DOHH2 (cell line): ENCODE measurements at regions not wholly inside any gene's neighbourhood (a gene's known extent, or its start where the extent isn't known, plus 50 kb on each side); places are given as distances from the start of the nearest gene placed in this dataset.

Experiments
- H3F3A ChIP-seq: fragments of 200-600 bp; sonication (generic), shearing (Covaris generic); 2 replicates; pipeline ENCODE4 v1.6.0; 2016; ENCODE audit warnings: antibody characterized with exemption, mild to moderate bottlenecking; ENCODE audit not compliant: control insufficient read depth, insufficient read depth
- H3K27ac ChIP-seq: fragments of 200-600 bp; sonication (generic); 2 replicates; pipeline ENCODE4 v1.5.1; 2014; ENCODE audit warnings: low read depth, mild to moderate bottlenecking, low read length, moderate library complexity
- H3K27me3 ChIP-seq: fragments of 200-600 bp; sonication (generic); 2 replicates; pipeline ENCODE4 v1.6.1; 2014; ENCODE audit warnings: mild to moderate bottlenecking, low read length, mixed read lengths; ENCODE audit not compliant: control insufficient read depth
- H3K36me3 ChIP-seq: fragments of 200-600 bp; sonication (generic); 2 replicates; pipeline ENCODE4 v1.6.1; 2014; ENCODE audit warnings: mild to moderate bottlenecking, low read length, moderate library complexity, mixed read lengths; ENCODE audit not compliant: control insufficient read depth
- H3K4me1 ChIP-seq: fragments of 200-600 bp; sonication (generic); 2 replicates; pipeline ENCODE4 v1.6.1; 2014; ENCODE audit warnings: mild to moderate bottlenecking, low read length, mixed read lengths; ENCODE audit not compliant: control insufficient read depth
- H3K4me2 ChIP-seq: fragments of 200-600 bp; sonication (generic); 2 replicates; pipeline ENCODE4 v1.6.0; 2014; ENCODE audit warnings: mild to moderate bottlenecking, low read length, moderate library complexity
- H3K4me3 ChIP-seq: fragments of 200-600 bp; sonication (generic); 2 replicates; pipeline ENCODE4 v1.5.1; 2014; ENCODE audit warnings: mild to moderate bottlenecking, low read length, mixed read lengths
- H3K79me2 ChIP-seq: fragments of 200-600 bp; sonication (generic); 2 replicates; pipeline ENCODE4 v1.6.1; 2014; ENCODE audit warnings: mild to moderate bottlenecking, low read length, mixed read lengths; ENCODE audit not compliant: control insufficient read depth
- H3K9me2 ChIP-seq: fragments of 200-600 bp; sonication (generic); replicated peaks from 2 replicates; pipeline ENCODE4 v1.6.1; 2014; ENCODE audit warnings: mild to moderate bottlenecking, low read length, mixed read lengths; ENCODE audit not compliant: control insufficient read depth
- H3K9me3 ChIP-seq: fragments of 200-600 bp; sonication (generic); 2 replicates; pipeline ENCODE4 v1.6.1; 2014; ENCODE audit warnings: antibody characterized with exemption, low read length, mixed read lengths; ENCODE audit not compliant: control insufficient read depth, insufficient read depth
- H4K20me1 ChIP-seq: fragments of 200-600 bp; sonication (generic); 2 replicates; pipeline ENCODE4 v1.6.0; 2014; ENCODE audit warnings: low read depth, mild to moderate bottlenecking, antibody characterized with exemption, low read length, moderate library complexity; ENCODE audit not compliant: control insufficient read depth, insufficient read depth
- CTCF ChIP-seq: fragments of 200-600 bp; sonication (generic); IDR thresholded peaks from one replicate; pipeline ENCODE4 v1.5.1; 2014; ENCODE audit warnings: antibody characterized with exemption, mild to moderate bottlenecking, low read depth, low read length; ENCODE audit not compliant: poor library complexity, severe bottlenecking
- EZH2phosphoT487 ChIP-seq: fragments of 200-600 bp; sonication (generic); IDR thresholded peaks from 2 replicates; pipeline ENCODE4 v1.6.1; 2017; ENCODE audit warnings: borderline replicate concordance, mild to moderate bottlenecking, antibody characterized with exemption, low read length, moderate library complexity, mixed read lengths

- Histone ChIP-seq H3K4me1 (peaks cover 18% of the 10 kb centered on the region), H3K79me2 (no peaks in the 10 kb centered on the region), H3K9me3 (no peaks in the 10 kb centered on the region), H3K36me3 (no peaks in the 10 kb centered on the region), H3K27me3 (no peaks in the 10 kb centered on the region), H3K4me2 (no peak overlapping the region), H4K20me1 (no peaks in the 10 kb centered on the region), H3K4me3 (no peak overlapping the region), H3K9me2 (no peaks in the 10 kb centered on the region), H3F3A (no peaks in the 10 kb centered on the region), H3K27ac (no peak overlapping the region)
- no peak for TF ChIP-seq CTCF
- no peak for TF ChIP-seq EZH2phosphoT487
Measured at GRCh38 chr6:103011605-103012004, 1618.1 kb downstream of the GRIK2 start.

GRCh38 chr6:103002282-103002681 is 1608.8 kb downstream of the GRIK2 start:
- no peaks in the 10 kb centered on the region for H3K4me1 ChIP-seq
- H3K27me3 ChIP-seq: no peaks in the 10 kb centered on the region
- no peaks in the 10 kb centered on the region for H3K36me3 ChIP-seq
- H3K79me2 ChIP-seq: no peaks in the 10 kb centered on the region
- H4K20me1 ChIP-seq: no peaks in the 10 kb centered on the region
- no peak for TF ChIP-seq CTCF
- TF ChIP-seq EZH2phosphoT487: no peak
- H3K27ac ChIP-seq: no peak overlapping the region
- H3K4me2 ChIP-seq: no peak overlapping the region
- no peaks in the 10 kb centered on the region for H3F3A ChIP-seq
- no peaks in the 10 kb centered on the region for H3K9me3 ChIP-seq
- H3K9me2 ChIP-seq: no peaks in the 10 kb centered on the region
- no peak overlapping the region for H3K4me3 ChIP-seq

GRCh38 chr6:103001724-103002123 is 1608.2 kb downstream of the GRIK2 start:
- Histone ChIP-seq H3K4me1 (no peaks in the 10 kb centered on the region), H3K36me3 (no peaks in the 10 kb centered on the region), H3K27ac (no peak overlapping the region), H4K20me1 (no peaks in the 10 kb centered on the region), H3K4me2 (no peak overlapping the region), H3K4me3 (no peak overlapping the region), H3K27me3 (no peaks in the 10 kb centered on the region), H3F3A (no peaks in the 10 kb centered on the region), H3K9me2 (no peaks in the 10 kb centered on the region), H3K79me2 (no peaks in the 10 kb centered on the region), H3K9me3 (no peaks in the 10 kb centered on the region)
- no peak for TF ChIP-seq CTCF
- no peak for TF ChIP-seq EZH2phosphoT487

- no peaks in the 10 kb centered on the region for H3K9me3 ChIP-seq
- no peak overlapping the region for H3K4me2 ChIP-seq
- H3K27ac ChIP-seq: no peak overlapping the region
- no peaks in the 10 kb centered on the region for H3K27me3 ChIP-seq
- H3K4me3 ChIP-seq: no peak overlapping the region
- H3K9me2 ChIP-seq: no peaks in the 10 kb centered on the region
- no peaks in the 10 kb centered on the region for H3K36me3 ChIP-seq
- no peak for TF ChIP-seq EZH2phosphoT487
- no peak for TF ChIP-seq CTCF
- no peaks in the 10 kb centered on the region for H4K20me1 ChIP-seq
- H3K79me2 ChIP-seq: no peaks in the 10 kb centered on the region
- H3K4me1 ChIP-seq: no peaks in the 10 kb centered on the region
- H3F3A ChIP-seq: no peaks in the 10 kb centered on the region
Measured at GRCh38 chr6:103000688-103001087, 1607.2 kb downstream of the GRIK2 start.
